RWPE2 (cell line): ENCODE measurements at regions not wholly inside any gene's neighbourhood (a gene's known extent, or its start where the extent isn't known, plus 50 kb on each side); places are given as distances from the start of the nearest gene placed in this dataset.
"Not testable (repeated sequence)": the region's sequence is repeated elsewhere in the genome, so short reads cannot be mapped to it uniquely, and the experiment has no call there.

Experiments used
- ATAC-seq: fragments of 200-7000 bp; cut with Tn5 transposase; 3 replicates; pipeline ENCODE4 v1.9.1; 2021; ENCODE audit warnings: low read depth
- DNase-seq: peaks from one replicate; pipeline ENCODE4 v3.0.0-alpha.2; 2020; ENCODE audit warnings: low spot score
- H3K27ac ChIP-seq: fragments of 450-650 bp; 2 replicates; pipeline ENCODE4 v1.5.1; 2017; ENCODE audit warnings: mild to moderate bottlenecking; ENCODE audit not compliant: poor library complexity, severe bottlenecking
- H3K27me3 ChIP-seq: fragments of 250-450 bp; sonication (Bioruptor Pico); 2 replicates; pipeline ENCODE4 v1.5.1; 2021; ENCODE audit warnings: mild to moderate bottlenecking, moderate library complexity; ENCODE audit not compliant: insufficient read depth, poor library complexity, severe bottlenecking
- H3K36me3 ChIP-seq: fragments of 250-450 bp; sonication (Bioruptor Pico); 2 replicates; pipeline ENCODE4 v1.5.1; 2020; ENCODE audit warnings: low read depth, mild to moderate bottlenecking, moderate library complexity
- H3K4me1 ChIP-seq: fragments of 250-450 bp; sonication (Bioruptor Pico); 2 replicates; pipeline ENCODE4 v1.5.1; 2021; ENCODE audit warnings: mild to moderate bottlenecking, moderate library complexity; ENCODE audit not compliant: insufficient read depth, poor library complexity, severe bottlenecking
- H3K4me3 ChIP-seq: fragments of 250-450 bp; sonication (Bioruptor Pico); 2 replicates; pipeline ENCODE4 v1.5.1; 2021; ENCODE audit warnings: mild to moderate bottlenecking, moderate library complexity; ENCODE audit not compliant: severe bottlenecking
- H3K9me3 ChIP-seq: fragments of 250-450 bp; sonication (Bioruptor Pico); 2 replicates; pipeline ENCODE4 v1.5.1; 2021; ENCODE audit warnings: mild to moderate bottlenecking, moderate library complexity; ENCODE audit not compliant: severe bottlenecking
- TF ChIP-seq, protein P1 (sequence below): fragments of 450-650 bp; IDR thresholded peaks from one replicate; pipeline ENCODE4 v1.5.1; 2017; ENCODE audit warnings: mild to moderate bottlenecking, moderate library complexity; ENCODE audit not compliant: poor library complexity, severe bottlenecking

DNA sequence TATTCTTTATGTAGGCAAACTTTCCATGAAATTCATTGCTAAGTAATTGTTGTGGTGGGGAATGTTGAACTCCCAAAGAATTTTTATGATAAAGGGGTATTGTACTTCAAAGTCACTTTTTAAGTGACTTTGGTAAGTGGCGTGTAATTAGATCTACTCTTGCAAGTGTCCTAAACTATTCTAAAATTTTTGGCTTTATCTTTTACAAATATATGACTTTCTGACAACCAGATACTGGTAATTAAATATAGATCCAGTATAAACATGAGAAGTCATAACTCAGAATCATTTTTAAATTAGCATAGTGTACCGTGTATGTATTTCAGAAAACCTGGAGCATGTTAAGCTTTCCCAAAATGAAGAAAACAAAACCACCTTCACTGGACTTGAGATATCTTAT, 84.7 kb upstream of the HGF start:
- no peaks in the 10 kb centered on the region for H3K4me1 ChIP-seq
- ATAC-seq (no peak), DNase-seq (no peak)
- H3K4me3 ChIP-seq = no peak overlapping the region
- no peaks in the 10 kb centered on the region for H3K27me3 ChIP-seq
- TF ChIP-seq, protein P1, sequence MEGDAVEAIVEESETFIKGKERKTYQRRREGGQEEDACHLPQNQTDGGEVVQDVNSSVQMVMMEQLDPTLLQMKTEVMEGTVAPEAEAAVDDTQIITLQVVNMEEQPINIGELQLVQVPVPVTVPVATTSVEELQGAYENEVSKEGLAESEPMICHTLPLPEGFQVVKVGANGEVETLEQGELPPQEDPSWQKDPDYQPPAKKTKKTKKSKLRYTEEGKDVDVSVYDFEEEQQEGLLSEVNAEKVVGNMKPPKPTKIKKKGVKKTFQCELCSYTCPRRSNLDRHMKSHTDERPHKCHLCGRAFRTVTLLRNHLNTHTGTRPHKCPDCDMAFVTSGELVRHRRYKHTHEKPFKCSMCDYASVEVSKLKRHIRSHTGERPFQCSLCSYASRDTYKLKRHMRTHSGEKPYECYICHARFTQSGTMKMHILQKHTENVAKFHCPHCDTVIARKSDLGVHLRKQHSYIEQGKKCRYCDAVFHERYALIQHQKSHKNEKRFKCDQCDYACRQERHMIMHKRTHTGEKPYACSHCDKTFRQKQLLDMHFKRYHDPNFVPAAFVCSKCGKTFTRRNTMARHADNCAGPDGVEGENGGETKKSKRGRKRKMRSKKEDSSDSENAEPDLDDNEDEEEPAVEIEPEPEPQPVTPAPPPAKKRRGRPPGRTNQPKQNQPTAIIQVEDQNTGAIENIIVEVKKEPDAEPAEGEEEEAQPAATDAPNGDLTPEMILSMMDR = no peak
- no peaks in the 10 kb centered on the region for H3K36me3 ChIP-seq
- no peaks in the 10 kb centered on the region for H3K9me3 ChIP-seq
- H3K27ac ChIP-seq = no peak overlapping the region

- Histone ChIP-seq H3K27ac (no peak overlapping the region), H3K27me3 (no peaks in the 10 kb centered on the region), H3K4me1 (no peaks in the 10 kb centered on the region), H3K9me3 (no peaks in the 10 kb centered on the region), H3K4me3 (no peak overlapping the region), H3K36me3 (no peaks in the 10 kb centered on the region)
- no peak for DNase-seq
- TF ChIP-seq, protein P1 = no peak
- no peak for ATAC-seq
Measured at GRCh38 chr7:81852701-81853100, 82.9 kb upstream of the HGF start.

DNA sequence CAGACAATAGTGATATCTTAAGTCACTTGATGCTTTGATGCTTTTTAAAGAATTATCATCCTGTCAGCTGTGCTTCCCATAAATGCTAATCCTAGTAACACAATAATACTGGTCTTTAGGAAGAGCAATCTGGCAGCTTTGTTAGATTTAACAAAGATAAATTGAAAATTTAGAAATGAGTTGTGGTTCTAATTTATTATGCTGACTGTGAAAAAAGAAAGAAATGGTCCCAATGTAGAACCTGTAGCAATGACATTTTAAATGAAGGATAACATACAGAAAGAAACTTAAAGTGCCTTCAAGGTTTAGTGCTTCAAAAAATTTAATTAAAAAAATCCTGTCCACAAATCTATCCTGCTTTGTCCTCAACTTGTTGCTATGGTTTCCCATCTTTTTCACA, 81.6 kb upstream of the HGF start:
- H3K36me3 ChIP-seq = no peaks in the 10 kb centered on the region
- TF ChIP-seq, protein P1 = no peak
- DNase-seq = no peak
- ATAC-seq = no peak
- no peak overlapping the region for H3K27ac ChIP-seq
- no peaks in the 10 kb centered on the region for H3K27me3 ChIP-seq
- H3K9me3 ChIP-seq = no peaks in the 10 kb centered on the region
- H3K4me3 ChIP-seq = no peak overlapping the region
- H3K4me1 ChIP-seq = no peaks in the 10 kb centered on the region

GRCh38 chr7:81846398-81846797, 76.6 kb upstream of the HGF start:
- TF ChIP-seq, protein P1 = no peak
- H3K27ac ChIP-seq = no peak overlapping the region
- H3K36me3 ChIP-seq = no peaks in the 10 kb centered on the region
- no peak for DNase-seq
- no peak overlapping the region for H3K4me3 ChIP-seq
- no peaks in the 10 kb centered on the region for H3K4me1 ChIP-seq
- H3K9me3 ChIP-seq = no peaks in the 10 kb centered on the region
- 0 out of 3 replicates have a peak, but pooled peaks have one; percentile 25 for ATAC-seq
- no peaks in the 10 kb centered on the region for H3K27me3 ChIP-seq

- H3K27ac ChIP-seq = no peak overlapping the region
- H3K4me1 ChIP-seq = no peaks in the 10 kb centered on the region
- ATAC-seq (no peak), DNase-seq (no peak)
- no peaks in the 10 kb centered on the region for H3K36me3 ChIP-seq
- TF ChIP-seq, protein P1 = no peak
- H3K27me3 ChIP-seq = no peaks in the 10 kb centered on the region
- no peak overlapping the region for H3K4me3 ChIP-seq
- no peaks in the 10 kb centered on the region for H3K9me3 ChIP-seq
Measured at GRCh38 chr7:81845744-81846241, 75.9 kb upstream of the HGF start.

DNA sequence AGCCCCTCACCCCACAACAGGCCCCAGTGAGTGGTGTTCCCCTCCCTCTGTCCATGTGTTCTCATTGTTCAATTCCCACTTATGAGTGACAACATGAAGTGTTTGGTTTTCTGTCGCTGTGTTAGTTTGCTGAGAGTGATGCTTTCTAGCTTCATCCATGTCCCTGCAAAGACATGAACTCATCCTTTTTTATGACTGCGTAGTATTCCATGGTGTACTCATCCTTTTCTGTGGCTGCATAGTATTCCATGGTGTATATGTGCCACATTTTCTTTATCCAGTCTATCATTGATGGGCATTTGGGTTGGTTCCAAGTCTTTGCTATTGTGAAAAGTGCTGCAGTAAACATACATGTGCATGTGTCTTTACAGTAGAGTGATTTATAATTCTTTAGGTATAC, 73.8 kb upstream of the HGF start:
- not testable (repeated sequence) for DNase-seq, H3K27me3 ChIP-seq, H3K9me3 ChIP-seq, H3K27ac ChIP-seq, H3K36me3 ChIP-seq, H3K4me3 ChIP-seq, ATAC-seq, H3K4me1 ChIP-seq
